SW 1271 (cell line): ENCODE measurements at regions not wholly inside any gene's neighbourhood (a gene's known extent, or its start where the extent isn't known, plus 50 kb on each side); places are given as distances from the start of the nearest gene placed in this dataset.

ENCODE experiments used
- DNase-seq, 2 experiments: peaks; one replicate each; lab custom pipeline; 2025; lab: John Stamatoyannopoulos, UW

DNA sequence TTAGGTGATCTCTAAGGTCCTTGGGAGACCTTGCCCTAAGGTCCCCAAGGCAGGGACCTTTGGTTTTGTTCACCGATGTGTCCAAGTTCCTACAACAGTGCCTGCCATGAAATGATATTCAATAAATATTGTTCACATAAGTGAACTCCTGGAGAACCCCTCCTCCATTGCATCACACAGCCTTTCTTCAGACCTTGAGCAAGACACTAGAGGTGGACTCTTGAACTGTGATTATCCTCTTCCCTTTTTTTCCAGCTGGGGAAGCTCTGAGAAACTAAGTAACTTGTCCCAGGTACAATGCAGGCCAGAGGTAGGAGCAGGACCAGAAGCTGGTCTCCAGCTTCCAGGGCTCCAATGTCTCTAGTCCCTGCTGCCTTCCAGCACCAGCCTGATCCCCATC is 76.6 kb upstream of the LMO1 start:
- no peak for DNase-seq

DNA sequence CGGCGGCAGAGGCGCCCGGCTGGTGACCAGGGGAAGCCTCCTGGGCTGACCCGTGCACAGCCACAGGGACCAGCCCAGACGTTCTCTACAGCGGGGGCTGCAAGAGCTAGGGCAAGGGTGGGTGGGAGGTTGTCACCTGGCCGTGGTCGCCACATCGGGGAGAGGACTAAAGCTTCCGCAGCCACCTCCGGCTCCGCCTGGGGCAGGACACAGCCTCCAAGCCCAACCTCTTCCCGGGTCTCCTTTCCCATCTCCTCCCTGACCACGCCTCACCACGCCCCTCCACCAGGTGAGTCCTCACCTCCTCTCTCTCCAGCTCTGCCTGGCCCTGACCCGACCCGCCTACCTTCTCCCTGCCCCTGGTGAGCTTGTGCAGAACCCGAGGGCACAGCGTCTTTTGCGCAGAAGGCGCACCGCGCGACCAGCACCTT is 75.9 kb upstream of the LMO1 start:
- no peak for DNase-seq

DNA sequence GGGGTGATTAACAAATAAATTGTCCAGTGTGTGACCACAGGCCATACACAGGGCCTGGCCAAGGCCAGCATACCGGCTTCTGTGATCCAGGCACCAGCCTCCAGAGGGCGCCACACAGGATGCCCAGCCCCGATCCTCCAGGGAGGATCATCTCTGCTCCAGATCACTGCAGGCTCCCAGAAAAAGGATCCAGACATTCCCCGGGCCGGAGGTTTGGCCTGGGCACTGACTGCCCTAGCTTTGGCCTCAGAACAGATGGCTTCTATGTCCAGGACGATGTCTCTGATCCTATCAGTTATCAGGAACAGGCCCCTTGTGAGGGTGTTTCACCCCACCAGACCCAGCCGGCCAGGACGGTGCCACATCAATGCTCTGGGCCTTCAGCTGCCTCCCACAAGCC is 74.5 kb upstream of the LMO1 start:
- DNase-seq: peak in 1 of 2 experiments; percentile 11

- no peak for DNase-seq
Measured at GRCh38 chr11:8337130-8337795, 73.6 kb upstream of the LMO1 start.

GRCh38 chr11:8336356-8337129 is 72.9 kb upstream of the LMO1 start:
- DNase-seq: no peak

DNA sequence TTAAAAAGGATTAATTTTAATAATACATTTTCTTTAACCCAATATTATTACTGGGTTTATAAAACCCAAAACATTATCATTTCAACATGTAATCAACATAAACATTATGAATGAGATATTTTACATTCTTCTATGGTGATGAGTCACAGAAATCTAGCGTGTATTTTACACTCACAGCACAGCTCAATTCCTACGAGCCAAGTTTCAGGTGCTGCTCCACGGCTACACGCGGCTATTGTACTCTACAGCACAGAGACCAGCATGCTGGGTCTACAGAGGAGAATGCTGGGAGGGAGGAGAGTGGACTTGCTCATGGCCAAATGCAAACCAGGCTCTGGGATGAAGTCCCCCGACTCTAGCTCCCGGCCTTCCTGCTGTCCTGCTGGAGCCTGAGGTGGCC is 72.0 kb upstream of the LMO1 start:
- no peak for DNase-seq

DNA sequence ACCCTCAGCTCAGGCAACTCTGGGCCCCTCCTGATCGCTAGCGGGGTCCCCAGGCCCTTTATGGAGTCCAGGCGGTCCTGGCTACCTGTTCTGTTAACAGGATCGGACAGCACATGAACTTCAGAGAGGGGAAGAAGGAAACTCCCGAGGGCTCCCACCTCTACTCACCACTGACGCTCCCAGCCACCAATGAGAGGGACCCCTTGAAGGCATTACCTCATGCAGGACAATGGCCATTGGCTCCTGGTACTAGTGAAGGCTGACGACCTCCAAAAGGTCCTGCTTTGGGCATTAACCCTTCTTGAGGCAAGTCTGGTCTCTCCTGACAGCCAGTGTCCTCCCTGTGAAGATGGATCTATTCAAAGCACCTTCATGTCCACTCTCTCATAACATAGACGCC is 71.5 kb upstream of the LMO1 start:
- no peak for DNase-seq

DNA sequence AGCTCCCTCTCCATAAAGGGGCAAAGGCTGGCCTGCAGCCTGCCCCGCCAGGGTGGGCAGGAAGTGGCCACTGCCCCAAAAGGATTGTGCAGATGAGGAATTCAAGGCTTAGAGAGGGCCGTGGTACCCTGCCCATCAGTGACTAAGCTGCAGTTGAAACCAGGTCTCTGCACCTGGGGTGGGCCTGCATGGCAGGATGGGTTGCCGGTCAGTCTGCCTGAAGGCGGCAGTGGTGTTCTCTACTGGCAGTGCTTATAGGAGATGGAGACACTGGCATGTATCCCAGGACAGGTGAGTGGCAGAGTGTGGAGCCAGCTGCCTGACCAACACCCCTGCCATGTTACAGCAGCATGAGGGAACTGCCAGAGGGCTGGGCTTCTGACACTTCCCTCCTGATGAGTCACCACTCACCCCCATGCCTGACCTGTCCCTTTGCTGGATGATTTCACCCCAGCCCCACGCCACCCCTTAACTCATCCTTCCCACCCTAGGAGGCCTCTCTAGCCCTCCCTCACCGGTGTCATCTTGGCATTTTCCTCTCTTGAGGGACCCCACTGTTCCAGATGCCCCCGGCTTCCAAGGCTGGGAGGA is 70.2 kb upstream of the LMO1 start:
- DNase-seq: no peak

GRCh38 chr11:8333376-8333775 is 69.7 kb upstream of the LMO1 start:
- DNase-seq: no peak

- no peak for DNase-seq
Measured at GRCh38 chr11:8332891-8333290, 69.2 kb upstream of the LMO1 start.

GRCh38 chr11:8332196-8332595 is 68.5 kb upstream of the LMO1 start:
- DNase-seq: no peak

DNA sequence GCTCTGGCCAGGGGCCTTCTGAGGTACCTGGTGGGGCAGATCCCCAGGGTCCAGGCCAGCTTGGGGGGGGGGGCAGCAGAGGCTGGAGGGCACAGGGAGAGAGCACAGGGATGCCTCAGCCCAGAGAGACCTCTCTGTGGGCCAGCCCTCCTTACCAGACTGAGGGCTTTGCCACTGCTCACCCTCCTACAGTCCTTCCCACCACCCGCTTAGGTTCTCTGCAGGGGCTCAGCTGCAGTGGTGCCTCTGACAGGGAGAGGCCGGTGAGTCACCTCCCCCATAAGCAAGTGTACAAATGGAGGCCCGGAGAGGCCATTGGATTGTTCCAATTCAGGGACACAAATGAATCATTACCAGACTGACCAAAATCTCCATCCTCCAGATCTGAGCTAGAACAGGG is 68.1 kb upstream of the LMO1 start:
- DNase-seq: no peak

DNA sequence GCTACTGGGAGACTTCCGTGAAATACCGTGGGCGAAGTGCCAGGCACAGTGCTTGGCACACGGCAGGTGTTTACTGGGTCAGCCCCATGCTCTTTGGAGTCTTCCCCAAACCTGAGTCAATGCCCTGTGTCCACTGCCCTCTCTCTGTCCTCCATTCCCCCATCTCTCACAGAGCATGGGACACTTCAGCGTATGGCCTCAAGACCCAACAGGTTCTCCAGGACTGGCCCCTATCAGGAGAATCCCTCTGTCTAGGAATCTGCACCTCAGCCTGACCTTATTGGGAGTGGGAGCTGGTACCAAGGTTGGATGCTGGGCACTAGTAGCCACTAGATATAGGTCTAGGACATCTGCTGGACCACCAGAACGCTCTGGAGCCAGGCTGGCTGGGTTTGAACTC is 67.2 kb upstream of the LMO1 start:
- no peak for DNase-seq

DNA sequence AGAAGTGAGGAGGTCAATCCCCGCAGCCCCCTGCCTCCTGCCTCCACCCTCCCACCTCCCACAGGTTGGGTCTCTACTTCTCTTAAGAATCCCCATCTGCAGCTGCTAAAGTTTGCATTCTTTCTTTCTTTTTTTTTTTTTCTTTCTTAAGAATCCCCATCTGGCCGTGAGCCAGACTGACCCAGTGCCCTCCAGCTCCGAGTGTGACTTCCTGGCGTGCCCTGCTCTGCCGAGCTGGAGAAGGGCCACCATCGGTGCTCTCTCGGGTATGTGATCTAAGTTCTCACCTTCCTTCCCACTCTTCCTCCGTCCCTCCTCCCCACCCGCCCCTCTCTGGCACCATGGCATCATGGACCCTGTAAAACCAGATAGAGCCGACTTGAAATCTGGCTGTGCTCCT is 66.7 kb upstream of the LMO1 start:
- DNase-seq: no peak

DNA sequence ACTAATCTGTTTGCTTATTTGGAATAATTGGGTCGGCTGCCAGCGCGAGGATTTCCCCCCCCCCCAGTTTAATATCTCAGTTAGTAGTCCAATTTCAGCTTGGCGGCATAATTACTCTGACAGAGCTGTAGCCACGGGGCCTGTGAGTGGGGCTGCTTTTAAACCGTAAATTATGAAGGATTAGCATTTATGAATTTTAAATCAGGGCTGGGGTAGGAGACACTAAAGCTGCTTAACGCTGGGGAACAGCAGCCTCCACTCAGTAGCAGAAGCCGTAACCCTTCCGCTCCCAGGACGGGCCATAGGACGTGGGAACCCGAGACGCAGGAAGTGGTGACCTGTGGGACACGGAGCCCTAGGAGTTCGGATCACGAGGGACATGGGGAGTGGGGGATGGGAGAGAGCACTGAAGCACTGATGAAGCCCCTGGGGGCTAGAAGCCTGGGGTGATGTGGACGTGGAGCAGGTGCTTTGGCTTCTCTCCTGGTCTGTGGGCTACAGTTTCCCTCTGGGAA is 66.2 kb upstream of the LMO1 start:
- no peak for DNase-seq

DNA sequence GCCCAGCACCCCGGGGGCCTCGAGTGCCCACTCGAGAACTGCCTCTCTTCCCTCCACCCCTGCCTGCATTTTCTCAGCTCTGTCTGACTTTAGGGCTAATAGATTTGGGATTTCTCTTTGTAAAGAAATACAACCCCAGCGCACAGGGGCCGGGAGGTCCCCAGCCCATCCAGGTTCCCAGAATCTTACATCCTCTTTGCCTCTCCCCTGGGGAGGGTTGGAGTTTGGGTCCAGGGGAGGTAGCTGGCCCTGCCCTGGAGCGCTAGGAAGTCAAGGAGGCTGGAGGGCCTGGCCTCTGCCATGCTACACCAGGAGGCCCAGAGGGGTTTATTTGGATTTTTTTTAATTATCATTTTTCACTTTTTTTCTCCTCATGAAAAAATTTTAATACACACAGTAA is 65.7 kb upstream of the LMO1 start:
- DNase-seq: no peak

- peak; percentile 74 to 82 for DNase-seq
Measured at GRCh38 chr11:8328848-8329330, 65.2 kb upstream of the LMO1 start.

DNA sequence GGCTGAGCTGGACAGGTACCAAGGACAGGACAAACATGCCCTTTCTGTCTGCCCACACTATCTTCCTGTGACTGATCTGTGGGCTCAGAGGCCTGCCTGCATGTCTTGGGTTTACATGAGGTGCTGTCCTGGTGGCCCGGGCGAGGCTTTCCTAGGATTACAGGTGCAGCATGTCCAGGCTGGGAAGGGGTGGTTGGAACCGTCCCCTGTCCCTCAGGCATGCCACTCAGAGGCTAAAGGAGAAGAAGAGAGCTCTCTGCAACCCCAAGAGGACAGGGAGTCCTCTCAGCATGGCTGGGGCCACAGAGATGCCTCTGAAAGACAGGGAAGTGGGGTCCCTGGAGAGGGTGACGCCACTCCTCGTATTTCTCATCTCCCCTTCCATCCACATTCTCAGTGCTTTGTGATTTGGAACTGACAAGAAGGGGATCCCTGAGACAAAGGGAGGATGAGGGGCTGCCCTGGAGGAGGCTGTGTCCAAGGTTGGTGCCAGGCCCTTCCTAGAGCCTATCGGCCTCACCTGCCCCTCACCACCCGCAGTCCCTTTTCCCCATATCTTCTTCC is 64.6 kb upstream of the LMO1 start:
- no peak for DNase-seq

DNA sequence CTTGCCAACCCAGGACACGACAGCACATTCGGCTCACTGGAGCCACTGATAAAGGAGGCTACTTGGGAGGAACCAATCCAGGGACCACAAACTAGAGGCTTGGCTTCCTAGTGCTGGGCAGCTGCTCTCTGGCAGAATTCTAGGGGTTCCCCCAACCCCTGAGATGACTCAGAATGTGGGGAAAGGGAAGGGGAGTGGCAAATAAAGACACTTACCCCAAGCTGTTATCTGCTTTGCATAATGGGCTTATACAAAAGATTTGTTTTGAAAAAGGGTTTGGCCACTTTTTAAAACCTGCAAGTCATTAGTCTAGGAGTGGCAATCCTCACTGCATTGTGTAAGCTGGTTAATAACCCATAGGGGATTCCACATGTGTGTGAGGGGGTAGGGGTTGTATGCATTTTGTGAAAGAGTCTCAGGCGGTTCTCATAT is 64.1 kb upstream of the LMO1 start:
- DNase-seq: no peak

- no peak for DNase-seq
Measured at GRCh38 chr11:8326337-8326736, 62.7 kb upstream of the LMO1 start.

DNA sequence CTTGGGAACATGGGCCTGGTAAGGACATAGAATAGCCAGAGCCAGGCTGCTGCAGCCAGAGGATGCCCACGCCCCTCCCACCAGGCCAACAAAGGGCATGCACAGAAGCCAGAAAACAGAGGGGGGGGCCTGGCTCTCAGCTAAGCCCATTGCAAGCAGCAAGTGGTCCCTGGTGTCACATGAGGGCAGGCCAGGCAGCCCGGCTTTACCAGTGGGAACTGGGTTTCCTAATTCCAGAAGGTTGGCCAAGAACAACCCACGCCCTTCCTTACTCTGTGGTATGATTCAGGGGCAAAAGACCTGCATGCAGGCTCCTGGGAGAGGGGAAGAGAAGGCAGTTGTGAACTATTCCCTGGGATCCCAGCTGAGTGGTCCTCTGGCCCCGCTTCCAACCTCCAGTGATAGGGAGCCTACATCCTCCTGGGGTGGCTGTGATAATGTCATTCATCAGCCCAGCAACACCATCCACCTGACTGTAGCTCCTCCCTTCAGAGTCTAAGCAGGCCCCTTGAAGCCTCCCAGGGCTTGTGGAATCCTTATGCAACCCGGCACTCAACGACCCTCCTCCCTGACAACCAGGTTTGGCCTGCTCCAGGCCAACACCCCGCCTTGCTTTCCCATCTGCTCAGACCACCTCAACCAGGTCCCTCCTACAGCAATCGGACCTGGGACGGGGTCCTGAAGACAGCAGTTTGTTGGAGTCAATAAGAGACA is 62.1 kb upstream of the LMO1 start:
- DNase-seq: no peak
